ENCODE measurements at regions not wholly inside any gene's neighbourhood (a gene's known extent, or its start where the extent isn't known, plus 50 kb on each side); places are given as distances from the start of the nearest gene placed in this dataset.

GRCh38 chr11:33615751-33616150 lies 84.9 kb downstream of the C11orf91 start:
- DNase-seq = no peak

DNA sequence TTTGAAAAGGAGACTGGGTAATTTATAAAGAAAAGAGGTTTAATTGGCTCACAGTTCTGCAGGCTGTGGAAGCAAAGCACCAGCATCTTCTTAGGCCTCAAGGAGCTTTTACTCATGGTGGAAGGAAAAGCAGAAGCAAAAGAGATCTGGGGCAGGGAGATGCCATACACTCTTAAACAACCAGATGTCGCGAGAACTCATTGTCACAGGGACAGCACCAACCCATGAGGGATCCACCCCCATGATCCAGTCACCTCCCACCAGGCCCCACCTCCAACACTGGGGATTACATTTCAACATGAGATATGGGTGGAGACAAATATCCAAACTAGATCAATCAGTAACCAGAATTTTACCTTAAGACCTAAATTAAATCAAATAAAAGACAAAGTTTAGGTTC lies 87.2 kb downstream of the C11orf91 start:
- no peak for DNase-seq

- no peak for DNase-seq
Measured at GRCh38 chr11:33610903-33611302, 89.7 kb downstream of the C11orf91 start.

- DNase-seq = no peak
Measured at GRCh38 chr11:33608386-33608785, 92.2 kb downstream of the C11orf91 start.

DNA sequence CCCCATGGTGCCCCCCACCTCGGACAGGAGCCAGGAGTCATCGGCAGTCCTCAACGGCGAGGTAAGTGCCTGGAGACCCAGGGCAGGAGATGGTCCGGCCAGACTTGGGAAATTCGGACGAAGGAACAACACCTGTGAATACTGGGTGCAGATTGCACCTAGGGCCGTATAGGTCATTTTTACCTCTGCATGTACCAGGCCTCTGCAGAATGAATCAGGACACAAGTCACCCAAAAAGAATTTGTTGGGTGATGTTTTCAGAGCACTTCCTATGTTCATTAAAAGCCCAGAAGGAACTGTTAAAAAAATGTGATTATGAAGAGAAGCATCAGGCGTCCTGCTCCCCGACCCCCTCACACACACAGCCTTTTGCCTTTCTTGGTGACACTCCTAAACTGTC lies 93.9 kb downstream of the C11orf91 start:
- no peak for DNase-seq

DNA sequence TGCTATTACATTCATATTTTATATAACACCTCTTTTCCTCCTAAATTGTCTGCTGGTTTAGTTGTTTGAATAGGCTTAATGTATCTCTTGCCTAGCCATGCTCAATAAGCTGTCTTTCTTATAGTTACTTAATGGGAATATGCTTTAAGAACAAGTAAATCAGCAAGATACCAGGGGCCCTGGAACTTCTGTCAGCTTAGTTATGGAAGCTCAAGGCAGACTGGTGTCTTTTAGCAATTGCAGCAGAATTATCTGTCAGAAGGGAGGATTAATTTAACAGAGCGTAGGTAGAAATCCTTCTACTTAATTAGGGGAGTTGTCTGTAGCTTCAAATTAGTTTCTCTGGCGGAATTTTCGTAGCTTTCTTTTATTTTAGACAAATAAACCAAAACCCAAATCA lies 94.9 kb downstream of the C11orf91 start:
- no peak for DNase-seq

- DNase-seq = no peak
Measured at GRCh38 chr11:33598426-33599069, 102.1 kb downstream of the C11orf91 start.

DNA sequence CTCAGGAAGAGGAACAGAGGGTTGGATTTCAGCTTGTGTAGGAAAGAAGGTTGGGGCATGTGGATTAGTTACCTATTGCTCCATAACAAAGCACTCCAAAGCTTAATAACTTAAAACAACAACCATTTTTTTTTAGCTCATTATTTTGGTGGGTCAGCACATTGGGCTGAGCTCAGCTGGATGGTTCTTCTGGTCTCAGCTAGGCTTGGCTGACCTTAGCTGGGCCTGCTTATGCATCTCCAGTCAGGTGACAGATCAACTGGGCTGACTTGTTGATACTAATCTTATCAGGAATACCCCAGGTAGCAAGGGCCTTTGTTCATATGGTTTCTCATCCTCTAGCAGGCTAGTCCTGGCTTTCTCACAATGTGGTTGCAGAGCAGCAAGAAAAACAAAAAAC lies 106.4 kb downstream of the C11orf91 start:
- no peak for DNase-seq

DNA sequence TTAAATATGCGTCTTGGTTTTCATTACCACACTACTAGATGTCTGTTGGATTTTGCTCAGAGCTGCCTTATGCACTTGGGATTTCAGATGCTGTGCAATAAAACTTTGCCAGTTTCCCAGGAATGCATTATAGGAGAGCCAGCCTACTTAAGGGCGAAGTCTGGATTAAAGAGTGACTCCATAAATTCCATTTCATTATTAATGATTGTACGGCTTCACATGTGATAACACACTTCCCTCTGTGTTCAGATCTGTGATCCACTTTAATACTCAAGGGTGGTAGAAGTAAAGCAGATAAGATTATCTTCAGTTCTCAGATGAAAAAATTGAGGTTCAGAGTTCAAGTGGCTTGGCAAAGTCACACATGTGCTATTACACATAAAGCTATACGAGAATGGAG lies 110.2 kb downstream of the C11orf91 start:
- no peak for DNase-seq

- no peak for DNase-seq
Measured at GRCh38 chr11:33588056-33588455, 112.6 kb downstream of the C11orf91 start.

DNA sequence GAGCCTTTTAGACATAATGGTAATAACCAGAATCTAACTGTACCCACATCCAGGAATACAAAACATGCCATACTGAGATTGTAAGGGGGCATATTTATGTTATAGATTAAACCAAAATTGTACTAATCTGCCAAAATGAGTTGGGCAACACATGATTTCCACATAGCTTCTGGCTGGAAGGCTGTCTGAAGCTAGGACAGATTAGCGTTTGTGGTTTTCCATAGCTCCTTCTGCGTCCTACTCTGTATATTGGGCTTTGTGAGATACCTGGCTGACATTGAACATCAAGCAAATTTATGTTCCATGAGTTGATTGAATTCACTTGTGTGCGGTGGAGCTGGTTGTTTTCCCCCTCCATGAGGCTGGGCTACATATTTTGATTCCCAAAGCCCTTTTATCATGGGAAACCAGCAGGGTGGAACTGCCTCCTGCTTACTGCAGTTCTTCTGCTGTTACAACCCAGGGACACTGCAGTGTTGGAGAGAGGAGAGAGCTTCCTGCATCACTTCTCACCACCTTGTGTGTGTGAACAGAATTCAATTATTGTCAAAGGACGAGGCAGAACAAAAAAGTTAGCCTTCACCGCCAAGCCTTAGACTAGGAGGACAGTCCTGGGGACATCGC lies 114.9 kb downstream of the C11orf91 start:
- no peak for DNase-seq

- no peak for DNase-seq
Measured at GRCh38 chr11:33582636-33583325, 117.8 kb downstream of the C11orf91 start.

DNA sequence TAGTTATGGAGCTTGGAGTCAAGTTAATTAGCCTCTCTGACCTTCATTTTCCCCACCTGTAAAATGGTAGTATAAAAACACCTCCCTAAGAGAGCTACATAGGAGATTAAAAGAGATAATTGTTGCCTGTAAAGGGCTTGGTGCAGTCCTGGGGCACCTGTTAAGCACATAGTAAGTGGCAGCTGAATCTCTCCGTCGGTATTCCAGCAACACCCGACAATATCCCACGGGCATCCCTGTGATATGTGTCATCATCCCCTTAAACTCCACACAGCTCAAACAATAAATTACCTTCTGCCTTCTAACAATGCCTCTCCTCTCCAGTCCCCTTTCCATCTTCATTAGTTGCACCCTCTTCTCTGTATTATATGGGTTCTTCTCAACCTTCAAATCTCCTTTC lies 121.5 kb downstream of the C11orf91 start:
- DNase-seq = no peak

DNA sequence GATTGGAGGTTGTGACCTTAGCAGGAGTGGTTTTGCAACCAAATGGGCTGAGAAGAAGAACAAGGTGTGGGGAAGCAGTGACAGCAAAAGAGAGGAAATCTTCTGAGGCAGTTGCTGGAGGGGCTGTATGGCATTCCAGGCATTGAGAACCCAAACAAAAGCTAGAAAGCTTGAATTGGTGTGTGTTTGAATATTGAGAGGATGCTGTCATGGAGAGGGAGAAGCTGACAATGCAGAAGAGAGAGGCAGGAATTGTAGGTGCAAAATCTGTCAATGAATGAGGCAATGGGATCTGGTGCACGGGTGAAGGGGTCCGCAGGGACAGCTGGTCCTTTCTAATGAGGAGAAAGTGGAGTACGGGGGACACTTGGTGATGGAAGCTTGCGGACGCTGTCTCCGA lies 123.4 kb downstream of the C11orf91 start:
- no peak for DNase-seq

DNA sequence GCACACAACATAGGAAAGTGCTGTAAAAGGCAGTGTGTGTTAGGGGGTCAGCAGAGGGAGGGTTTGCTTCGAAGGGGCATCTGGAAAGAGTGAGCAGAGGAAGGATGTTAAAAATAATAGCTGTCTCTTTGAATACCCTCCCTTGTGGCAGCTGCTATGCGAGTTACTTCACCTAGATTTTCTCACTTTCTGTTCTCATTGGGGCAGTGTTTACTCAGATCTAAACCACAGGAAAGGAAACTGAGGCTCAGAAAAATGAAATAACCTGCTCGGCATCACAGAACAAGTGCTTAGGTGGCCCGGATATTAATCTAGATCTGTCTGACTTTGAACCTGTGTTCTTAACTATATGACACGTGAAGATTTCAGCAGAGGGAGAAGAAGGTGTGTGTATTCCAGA lies 125.3 kb downstream of the C11orf91 start:
- no peak for DNase-seq

- DNase-seq = no peak
Measured at GRCh38 chr11:33574331-33574730, 126.3 kb downstream of the C11orf91 start.

DNA sequence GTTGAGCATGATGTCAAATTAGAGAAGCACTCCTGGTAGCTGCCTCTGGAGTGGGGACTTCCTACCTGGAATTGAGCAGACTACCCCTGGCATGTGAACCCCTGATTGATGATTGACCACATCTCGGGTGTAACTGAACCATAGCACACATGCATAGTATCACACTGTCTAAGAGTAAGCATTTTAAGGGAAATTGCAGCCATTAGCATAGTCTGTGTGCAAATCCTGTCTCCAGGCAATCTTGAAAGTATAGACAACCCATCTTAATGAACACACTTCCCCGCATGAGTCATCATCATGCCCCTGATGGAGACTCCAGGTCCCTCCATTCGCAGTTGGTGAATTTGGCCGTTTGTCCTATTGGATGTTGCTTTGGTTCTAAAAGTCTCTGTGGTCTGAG lies 131.3 kb downstream of the C11orf91 start:
- DNase-seq = no peak

GRCh38 chr11:33567004-33567403 lies 133.6 kb downstream of the C11orf91 start:
- no peak for DNase-seq

DNA sequence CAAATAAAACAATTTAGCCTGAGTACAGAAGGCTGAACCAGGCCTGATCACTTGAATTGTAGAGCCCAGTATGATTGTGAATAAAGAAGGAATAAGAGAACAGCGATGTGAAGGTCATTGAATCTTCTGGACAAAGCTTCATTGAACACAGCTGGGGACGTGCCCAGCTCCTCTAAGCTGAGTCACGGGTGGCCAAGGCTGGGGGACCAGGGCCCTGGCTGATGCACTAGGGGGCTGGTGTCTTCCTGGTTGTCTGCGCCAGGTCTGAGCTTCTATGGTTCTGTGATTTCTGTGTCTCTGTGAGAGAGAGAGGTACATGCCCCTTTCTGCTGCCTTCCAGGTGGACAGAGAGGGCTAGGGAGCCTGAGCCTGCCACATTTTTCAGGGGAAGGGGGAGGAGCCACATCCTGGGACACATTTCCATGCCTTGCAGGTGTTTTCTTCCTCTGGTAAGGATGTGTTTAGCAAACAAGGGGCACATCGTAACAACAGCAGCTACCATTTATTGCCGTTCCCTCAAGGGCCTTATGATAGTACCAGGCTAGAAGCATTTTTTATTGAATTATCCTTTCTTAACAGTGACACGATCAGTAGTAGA lies 135.7 kb downstream of the C11orf91 start:
- DNase-seq = no peak

GRCh38 chr11:33560729-33561128 lies 139.9 kb downstream of the C11orf91 start:
- no peak for DNase-seq

GRCh38 chr11:33559567-33559966 lies 141.1 kb downstream of the C11orf91 start:
- DNase-seq = no peak

DNA sequence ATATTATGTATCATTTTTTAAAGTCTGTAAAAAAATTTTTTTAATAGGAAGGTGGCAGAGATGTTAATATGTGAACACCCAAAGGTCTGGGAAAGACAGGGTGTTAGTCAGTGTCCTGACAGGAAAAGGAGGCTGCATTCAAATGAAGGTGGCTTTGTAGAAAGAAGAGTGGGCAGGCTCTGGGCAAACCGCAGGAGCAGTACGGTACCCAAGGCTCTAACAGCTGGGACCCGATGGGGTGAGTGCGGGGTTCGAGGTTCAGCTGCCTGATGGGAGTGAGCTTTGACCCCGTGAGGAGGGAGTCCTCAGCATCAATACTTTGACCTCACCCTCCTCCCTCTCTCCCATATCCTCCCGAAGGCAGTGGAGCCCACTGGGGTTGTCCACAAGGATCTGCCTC lies 142.5 kb downstream of the C11orf91 start:
- DNase-seq = no peak

DNA sequence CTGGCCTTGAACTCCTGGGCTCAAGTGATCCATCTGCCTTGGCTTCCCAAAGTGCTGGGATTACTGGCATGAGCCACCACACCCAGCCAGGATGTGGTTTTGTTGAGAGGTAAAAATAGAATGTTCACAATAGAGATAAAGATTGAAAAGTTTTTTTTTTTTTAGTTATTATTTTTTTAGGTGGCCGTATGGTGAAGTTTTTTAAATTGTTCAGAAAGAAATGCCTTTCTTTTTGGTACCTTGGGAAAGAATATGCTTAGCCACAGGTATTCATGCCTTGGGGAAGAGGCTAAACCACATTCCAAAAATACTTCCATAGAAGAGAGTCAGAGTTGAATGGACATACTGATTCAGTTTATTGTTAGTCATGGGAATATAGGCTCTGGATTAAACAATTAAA lies 143.4 kb downstream of the C11orf91 start:
- peak; percentile 19 to 64 for DNase-seq

DNA sequence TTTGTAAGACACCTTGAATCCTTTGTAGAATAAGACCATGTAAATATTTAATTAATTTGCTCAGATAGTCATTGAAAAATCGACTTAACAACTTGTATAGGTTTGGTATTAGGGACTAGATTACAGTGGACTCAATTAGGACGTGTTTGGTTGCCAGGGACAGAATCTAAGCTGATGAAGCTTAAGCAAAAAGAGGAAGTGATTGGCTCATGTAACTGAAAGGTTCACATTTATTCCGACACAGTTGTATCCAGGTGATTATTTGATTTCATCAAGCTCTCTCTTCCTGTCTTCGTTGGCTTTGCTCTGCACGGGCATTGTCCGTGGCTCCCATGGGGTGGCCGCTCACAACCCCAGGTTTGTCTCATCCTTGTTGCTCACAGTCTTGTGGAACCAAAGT lies 146.4 kb downstream of the C11orf91 start:
- no peak for DNase-seq

Measured in SW 1271 (cell line).